GM18498 (cell line): ENCODE measurements at regions not wholly inside any gene's neighbourhood (a gene's known extent, or its start where the extent isn't known, plus 50 kb on each side); places are given as distances from the start of the nearest gene placed in this dataset.
"Not testable (repeated sequence)": the region's sequence is repeated elsewhere in the genome, so short reads cannot be mapped to it uniquely, and the experiment has no call there.

ENCODE experiments used
- ATAC-seq: cut with Tn5 transposase; IDR thresholded peaks from one replicate; pipeline ENCODE4 v1.9.1; 2021; ENCODE audit warnings: mild to moderate bottlenecking, moderate library complexity; ENCODE audit not compliant: unreplicated experiment

- ATAC-seq: not testable (repeated sequence)
These were observed 50.3 kb upstream of the AGTPBP1 start for GRCh38 chr9:85792057-85792456.

DNA sequence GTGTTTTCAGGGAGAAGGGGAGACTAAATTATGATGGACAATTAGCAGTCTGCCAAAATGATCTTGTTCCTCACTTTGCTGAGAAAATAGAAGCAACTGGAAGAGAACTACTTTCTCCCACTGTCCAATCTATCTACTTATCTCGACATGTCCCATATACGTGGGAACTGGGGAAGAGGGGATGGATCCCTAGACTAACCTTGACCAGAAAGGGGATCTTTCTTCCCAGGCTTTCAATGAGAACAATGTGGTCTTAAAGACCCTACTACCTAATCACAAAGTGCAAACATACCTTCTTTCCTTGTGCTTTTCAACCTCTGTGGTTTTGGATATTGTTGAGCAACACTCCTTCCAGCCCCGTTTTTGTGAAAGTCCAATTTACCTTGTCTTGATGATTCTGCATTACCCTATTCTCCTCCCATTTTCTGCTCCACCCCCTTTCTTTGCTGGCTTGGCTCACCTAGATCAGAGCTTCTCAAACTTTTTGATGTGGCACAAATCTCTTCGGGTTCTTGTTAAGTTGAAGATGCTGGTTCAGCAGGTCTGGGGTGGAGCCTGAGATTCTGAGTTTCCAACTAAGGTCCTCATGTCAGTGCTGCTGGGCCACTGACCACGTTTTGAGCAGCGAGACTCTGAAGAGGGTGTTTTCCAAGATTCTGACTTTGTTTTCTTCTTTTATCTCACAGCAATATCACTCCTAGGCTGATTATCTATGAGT, 61.4 kb upstream of the AGTPBP1 start:
- not testable (repeated sequence) for ATAC-seq

GRCh38 chr9:85804847-85805133, 63.0 kb upstream of the AGTPBP1 start:
- ATAC-seq: not testable (repeated sequence)

DNA sequence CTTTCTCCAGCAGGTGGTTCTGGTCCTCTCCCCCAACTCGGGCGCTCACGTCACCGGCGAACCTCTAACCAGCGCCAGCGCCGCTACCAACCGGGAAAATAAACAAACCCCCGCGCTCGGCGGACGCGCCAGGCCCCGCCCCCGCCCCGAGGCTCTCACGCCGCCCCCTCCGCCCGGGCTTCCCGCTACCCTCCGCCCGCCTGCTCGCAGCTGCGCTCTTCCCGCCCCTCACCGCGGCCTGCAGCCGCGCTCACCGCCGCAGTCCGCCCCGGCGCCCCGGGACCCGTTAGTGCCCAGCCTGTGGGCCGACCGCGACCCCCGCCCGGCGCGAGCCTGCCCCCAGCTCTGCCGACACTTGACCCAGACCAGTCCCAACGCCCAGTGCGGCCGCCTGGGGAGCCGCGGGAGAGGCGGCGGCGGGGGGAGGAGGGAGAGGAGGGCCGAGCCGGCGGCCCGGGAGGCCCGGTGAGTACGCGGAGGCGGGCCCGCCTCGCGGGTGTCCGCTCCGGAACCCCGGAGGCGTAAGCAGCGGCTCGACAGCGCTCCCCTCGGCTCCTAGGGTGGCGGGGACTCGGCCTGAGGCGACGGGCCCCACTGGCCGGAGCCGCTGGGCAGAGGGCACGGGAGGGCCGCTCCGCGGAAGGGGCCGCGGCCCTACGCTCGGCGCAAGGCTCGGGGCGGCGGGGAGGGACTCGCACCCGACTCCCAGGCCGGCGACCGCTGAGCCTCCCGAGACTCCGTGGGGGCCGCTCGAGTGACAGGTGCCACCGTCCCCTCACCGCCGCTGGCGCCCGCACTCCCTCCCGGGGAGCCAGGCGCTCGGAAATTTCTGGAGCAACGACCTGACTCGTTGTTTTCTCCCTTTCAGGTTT, 63.6 kb upstream of the AGTPBP1 start:
- peak; percentile 84 for ATAC-seq

DNA sequence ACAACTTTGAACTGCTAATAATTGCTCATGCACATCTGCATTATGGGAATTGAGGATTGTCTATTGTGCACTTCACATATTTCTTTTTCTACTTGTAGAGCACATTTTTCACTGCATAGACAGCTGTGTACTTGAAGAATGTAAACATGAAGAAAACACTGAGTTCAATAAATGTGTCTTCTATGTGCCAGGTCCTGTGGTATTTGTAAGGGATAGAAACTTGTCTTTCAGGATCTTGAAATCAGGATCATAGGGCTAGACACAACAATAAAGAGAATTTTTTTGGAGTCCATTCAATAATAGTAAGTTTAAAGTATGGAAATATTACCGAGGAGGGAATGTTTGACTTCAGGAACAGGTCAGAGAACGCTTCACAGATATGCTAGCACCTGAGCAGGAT, 66.6 kb upstream of the AGTPBP1 start:
- not testable (repeated sequence) for ATAC-seq

GRCh38 chr9:85813388-85813787, 71.6 kb upstream of the AGTPBP1 start:
- ATAC-seq: not testable (repeated sequence)

- not testable (repeated sequence) for ATAC-seq
These were observed 73.0 kb upstream of the AGTPBP1 start for GRCh38 chr9:85814800-85815199.

- ATAC-seq: not testable (repeated sequence)
These were observed 77.2 kb upstream of the AGTPBP1 start for GRCh38 chr9:85818971-85819370.

DNA sequence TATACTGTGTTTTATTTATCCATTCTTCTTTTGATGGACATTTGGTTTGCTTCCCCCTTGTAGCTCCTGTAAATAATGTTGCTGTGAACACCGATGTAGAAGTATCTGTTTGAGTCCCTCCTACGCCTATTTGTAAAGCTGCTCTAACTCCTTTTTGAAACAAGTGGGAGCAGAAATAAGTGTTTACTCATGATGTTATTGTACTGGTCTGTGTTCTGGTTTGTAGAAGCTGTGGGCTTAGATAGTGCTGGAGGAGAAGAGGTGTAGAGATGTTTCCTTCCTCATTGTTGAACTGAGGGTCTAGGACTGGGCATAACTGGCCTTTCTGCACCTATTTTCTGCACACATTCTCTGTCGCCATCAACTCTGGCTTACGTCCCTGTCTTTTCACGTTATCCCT, 78.8 kb upstream of the AGTPBP1 start:
- ATAC-seq: not testable (repeated sequence)

- not testable (repeated sequence) for ATAC-seq
These were observed 83.2 kb upstream of the AGTPBP1 start for GRCh38 chr9:85824949-85825348.

- not testable (repeated sequence) for ATAC-seq
These were observed 92.8 kb upstream of the AGTPBP1 start for GRCh38 chr9:85834591-85834990.

GRCh38 chr9:85843949-85844348, 97.0 kb upstream of the NAA35 start:
- ATAC-seq: not testable (repeated sequence)

DNA sequence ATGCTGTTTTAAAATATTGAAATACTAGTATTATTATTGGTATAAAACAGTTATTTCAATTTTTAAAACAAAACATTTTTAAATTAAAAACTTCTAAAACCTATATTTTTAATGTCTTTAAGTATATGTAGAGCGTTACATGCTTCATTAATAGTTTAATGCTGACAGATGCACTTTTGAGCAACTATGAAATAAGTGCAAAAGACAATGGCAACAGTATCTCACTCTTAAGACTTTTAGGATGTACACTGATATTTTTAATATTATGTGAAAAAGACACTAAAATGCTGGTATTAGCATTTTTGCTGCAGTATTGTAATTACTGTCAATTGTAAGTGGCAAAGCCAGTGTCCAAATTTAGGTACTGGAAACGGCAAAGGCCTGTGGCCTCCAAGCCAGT, 93.2 kb upstream of the NAA35 start:
- not testable (repeated sequence) for ATAC-seq

DNA sequence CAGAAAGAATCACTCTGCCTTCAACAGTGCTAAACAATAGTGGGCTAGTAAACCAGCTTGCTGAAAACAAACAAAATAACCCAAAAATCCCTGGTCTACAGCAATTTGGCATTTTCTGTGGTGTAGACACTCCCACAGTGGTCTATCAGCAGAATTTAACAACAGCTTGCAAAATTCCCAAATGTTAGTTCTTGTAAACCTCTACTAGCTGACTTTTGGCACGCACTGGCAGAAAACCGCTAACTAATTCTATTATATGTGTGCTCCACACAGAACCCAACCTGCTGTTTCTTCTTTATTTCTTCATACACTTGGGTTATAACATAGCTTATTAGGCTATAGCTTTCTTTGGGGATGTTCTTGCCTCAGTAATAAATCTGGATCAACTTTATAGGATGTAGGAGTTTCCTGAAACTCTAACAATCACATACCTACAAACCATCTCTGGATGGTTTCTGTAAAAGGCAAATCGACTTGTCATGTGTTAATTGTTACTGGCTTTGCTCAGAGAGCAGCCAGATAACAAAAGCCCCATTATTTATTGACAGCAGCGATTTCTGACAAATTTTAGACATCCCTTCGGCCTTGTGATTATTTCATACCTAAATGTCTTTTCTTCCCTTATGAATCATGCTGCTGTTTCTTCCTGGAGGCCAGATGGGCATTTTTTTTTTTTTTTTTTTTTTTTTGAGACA, 82.7 kb upstream of the NAA35 start:
- ATAC-seq: no peak

DNA sequence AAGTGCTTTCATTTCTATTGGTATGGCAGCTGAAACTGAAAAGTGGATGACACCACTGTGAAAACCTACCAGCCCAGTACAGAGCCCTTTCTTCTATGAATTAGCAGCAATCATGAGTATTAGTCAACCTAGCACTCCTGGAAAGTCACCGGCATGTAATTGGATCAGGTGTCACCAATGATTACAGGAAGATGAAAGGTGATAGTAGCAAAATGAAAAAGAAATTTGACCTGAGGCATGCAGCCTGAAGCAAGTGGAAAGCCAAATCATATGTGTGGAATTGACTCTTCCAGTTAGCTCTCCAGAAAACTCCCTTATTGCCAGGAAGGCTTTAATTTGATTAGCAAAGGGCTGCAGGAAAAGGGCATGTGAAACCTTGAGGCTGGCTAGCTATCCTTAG, 81.2 kb upstream of the NAA35 start:
- no peak for ATAC-seq

DNA sequence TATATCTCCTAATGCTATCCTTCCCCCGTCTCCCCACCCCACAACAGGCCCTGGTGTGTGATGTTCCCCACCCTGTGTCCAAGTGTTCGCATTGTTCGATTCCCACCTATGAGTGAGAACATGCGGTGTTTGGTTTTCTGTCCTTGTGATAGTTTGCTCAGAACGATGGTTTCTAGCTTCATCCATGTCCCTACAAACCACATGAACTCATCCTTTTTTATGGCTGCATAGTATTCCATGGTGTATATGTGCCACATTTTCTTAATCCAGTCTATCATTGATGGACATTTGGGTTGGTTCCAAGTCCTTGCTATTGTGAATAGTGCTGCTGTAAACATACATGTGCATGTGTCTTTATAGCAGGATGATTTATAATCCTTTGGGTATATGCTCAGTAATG, 79.1 kb upstream of the NAA35 start:
- ATAC-seq: not testable (repeated sequence)

- ATAC-seq: no peak
These were observed 77.1 kb upstream of the NAA35 start for GRCh38 chr9:85863875-85864274.

DNA sequence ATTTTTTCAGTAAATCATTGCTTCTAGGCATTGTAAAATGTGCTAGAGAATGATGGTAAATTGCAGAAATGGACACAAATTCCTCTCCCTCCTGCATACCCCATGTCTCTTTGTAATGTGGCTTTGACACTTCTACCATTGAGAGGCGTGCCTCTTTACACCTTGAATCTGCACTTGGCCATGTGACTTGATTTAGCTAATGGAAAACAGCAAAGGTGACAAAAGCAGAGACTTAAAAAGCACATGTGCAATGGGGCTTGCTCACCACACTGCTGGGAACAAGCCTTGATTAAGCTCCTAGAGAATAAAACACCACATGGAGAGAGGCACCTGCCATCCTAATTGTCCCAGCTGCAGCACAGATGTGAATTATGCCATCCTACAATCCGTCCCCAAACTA, 69.9 kb upstream of the NAA35 start:
- ATAC-seq: no peak

GRCh38 chr9:85871683-85872082, 69.3 kb upstream of the NAA35 start:
- ATAC-seq: not testable (repeated sequence)

DNA sequence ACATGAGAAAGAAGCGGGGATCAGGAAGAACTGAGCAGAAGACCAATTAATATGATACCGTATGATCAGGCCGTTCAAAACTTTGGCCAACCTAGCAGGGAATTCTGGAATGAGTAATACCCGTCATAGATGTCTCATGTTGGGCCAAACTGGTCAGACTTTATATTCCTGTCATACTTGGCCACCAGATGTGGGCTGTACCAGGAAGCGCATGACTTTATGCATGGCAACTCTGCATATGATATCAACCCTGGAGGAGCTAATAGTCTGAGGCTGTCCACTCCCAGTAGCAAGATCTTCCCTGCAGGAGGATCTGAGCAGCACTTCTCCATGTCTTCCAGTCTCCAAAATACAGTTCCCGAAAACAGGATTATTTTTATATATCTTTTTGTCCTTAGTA, 68.5 kb upstream of the NAA35 start:
- ATAC-seq: no peak

DNA sequence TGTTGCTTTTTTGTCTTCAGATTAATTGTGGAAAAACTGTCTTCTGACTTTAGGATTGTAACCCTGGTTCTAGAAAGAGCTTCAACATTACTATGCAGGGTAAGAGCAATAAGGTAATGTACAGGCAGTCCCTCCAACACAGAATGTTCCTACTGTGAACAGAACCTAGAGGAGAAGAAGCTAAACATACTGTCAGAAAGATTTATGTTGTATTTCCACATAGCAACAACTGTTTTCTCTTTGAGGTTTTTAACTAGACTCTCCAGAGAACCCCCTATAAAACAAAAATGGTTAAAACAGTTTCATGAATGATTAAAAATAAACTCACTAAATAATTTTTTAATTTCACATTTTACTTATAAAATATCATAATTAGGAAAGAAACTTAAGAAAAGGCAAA, 64.3 kb upstream of the NAA35 start:
- no peak for ATAC-seq
